Suppressor macrophage treated with lipopolysaccharide for 4 hours (primary cell): ENCODE measurements at regions not wholly inside any gene's neighbourhood (a gene's known extent, or its start where the extent isn't known, plus 50 kb on each side); places are given as distances from the start of the nearest gene placed in this dataset.
"Not testable (repeated sequence)": the region's sequence is repeated elsewhere in the genome, so short reads cannot be mapped to it uniquely, and the experiment has no call there.

Experiments used
- DNase-seq: peaks from one replicate; pipeline ENCODE4 v3.0.0-alpha.2; 2020

GRCh38 chr5:89095341-89095740 lies 212.4 kb upstream of the MEF2C start:
- DNase-seq, result no peak

- DNase-seq, result no peak
Observed at GRCh38 chr5:89090037-89090436, 207.1 kb upstream of the MEF2C start.

- no peak for DNase-seq
Observed at GRCh38 chr5:89087551-89088318, 204.8 kb upstream of the MEF2C start.

GRCh38 chr5:89087128-89087527 lies 204.1 kb upstream of the MEF2C start:
- no peak for DNase-seq

- DNase-seq, result no peak
Observed at GRCh38 chr5:89086390-89087086, 203.6 kb upstream of the MEF2C start.

GRCh38 chr5:89083791-89084190 lies 200.8 kb upstream of the MEF2C start:
- DNase-seq, result no peak

- DNase-seq, result no peak
Observed at GRCh38 chr5:89081360-89081759, 198.4 kb upstream of the MEF2C start.

GRCh38 chr5:89080467-89081116 lies 197.6 kb upstream of the MEF2C start:
- DNase-seq, result no peak

GRCh38 chr5:89072842-89073672 lies 190.1 kb upstream of the MEF2C start:
- DNase-seq, result no peak

GRCh38 chr5:89071941-89072331 lies 189.0 kb upstream of the MEF2C start:
- DNase-seq, result no peak

GRCh38 chr5:89071101-89071940 lies 188.3 kb upstream of the MEF2C start:
- DNase-seq, result no peak

- no peak for DNase-seq
Observed at GRCh38 chr5:89069591-89069990, 186.6 kb upstream of the MEF2C start.

- no peak for DNase-seq
Observed at GRCh38 chr5:89067362-89067761, 184.4 kb upstream of the MEF2C start.

- DNase-seq, result no peak
Observed at GRCh38 chr5:89065919-89066318, 182.9 kb upstream of the MEF2C start.

GRCh38 chr5:89064736-89065135 lies 181.8 kb upstream of the MEF2C start:
- no peak for DNase-seq

- no peak for DNase-seq
Observed at GRCh38 chr5:89064054-89064453, 181.1 kb upstream of the MEF2C start.

GRCh38 chr5:89060768-89061167 lies 177.8 kb upstream of the MEF2C start:
- DNase-seq, result no peak

- DNase-seq, result no peak
Observed at GRCh38 chr5:89059274-89059673, 176.3 kb upstream of the MEF2C start.

- no peak for DNase-seq
Observed at GRCh38 chr5:89055695-89056085, 172.7 kb upstream of the MEF2C start.

GRCh38 chr5:89055015-89055694 lies 172.2 kb upstream of the MEF2C start:
- no peak for DNase-seq

GRCh38 chr5:89053547-89053946 lies 170.6 kb upstream of the MEF2C start:
- DNase-seq, result no peak

GRCh38 chr5:89050062-89050461 lies 167.1 kb upstream of the MEF2C start:
- DNase-seq, result not testable (repeated sequence)
